ENCODE measurements at regions not wholly inside any gene's neighbourhood (a gene's known extent, or its start where the extent isn't known, plus 50 kb on each side); places are given as distances from the start of the nearest gene placed in this dataset.

DNA sequence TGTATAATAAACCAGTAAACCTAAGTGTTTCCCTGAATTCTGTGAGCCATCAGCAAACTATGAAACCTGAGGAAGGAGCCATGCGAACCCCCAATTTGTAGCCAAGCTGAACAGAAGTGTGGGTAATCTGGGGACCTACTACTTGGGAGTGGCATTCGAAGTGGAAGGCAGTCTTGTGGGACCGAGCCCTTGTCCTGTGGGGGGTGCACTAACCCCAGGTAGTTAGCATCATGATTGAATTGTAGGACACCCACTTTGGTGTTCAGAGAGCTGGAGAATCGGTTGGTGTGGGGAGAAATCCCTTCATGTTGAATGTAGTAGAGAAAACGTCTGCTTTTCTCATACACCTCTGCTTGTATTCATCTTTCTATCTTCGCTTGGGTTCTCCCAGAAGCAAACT lies 79.7 kb upstream of the CPHXL start:
- no peak overlapping the region for H3K4me3 ChIP-seq (ENCODE audit: low read length in 3 of 3)
- TF ChIP-seq, protein P1, sequence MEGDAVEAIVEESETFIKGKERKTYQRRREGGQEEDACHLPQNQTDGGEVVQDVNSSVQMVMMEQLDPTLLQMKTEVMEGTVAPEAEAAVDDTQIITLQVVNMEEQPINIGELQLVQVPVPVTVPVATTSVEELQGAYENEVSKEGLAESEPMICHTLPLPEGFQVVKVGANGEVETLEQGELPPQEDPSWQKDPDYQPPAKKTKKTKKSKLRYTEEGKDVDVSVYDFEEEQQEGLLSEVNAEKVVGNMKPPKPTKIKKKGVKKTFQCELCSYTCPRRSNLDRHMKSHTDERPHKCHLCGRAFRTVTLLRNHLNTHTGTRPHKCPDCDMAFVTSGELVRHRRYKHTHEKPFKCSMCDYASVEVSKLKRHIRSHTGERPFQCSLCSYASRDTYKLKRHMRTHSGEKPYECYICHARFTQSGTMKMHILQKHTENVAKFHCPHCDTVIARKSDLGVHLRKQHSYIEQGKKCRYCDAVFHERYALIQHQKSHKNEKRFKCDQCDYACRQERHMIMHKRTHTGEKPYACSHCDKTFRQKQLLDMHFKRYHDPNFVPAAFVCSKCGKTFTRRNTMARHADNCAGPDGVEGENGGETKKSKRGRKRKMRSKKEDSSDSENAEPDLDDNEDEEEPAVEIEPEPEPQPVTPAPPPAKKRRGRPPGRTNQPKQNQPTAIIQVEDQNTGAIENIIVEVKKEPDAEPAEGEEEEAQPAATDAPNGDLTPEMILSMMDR (IDR thresholded peaks at IDR 0.05; ENCODE audit: borderline replicate concordance, extremely low read depth, insufficient read depth), result no peak
- H3K9me3 ChIP-seq (ENCODE audit: control insufficient read depth in 2 of 3, insufficient read depth in 1 of 3, low read length in 3 of 3), result no peaks in the 10 kb centered on the region
- no peaks in the 10 kb centered on the region for H3K4me1 ChIP-seq (ENCODE audit: control insufficient read depth in 2 of 3, insufficient read depth in 2 of 3, low read depth in 1 of 3, low read length in 3 of 3)
- intact Hi-C loops (cut with DNase I), result no loop called here
- FAIRE-seq (no peak), DNase-seq (no peak)
- H3K36me3 ChIP-seq (ENCODE audit: control insufficient read depth in 2 of 3, insufficient read depth in 3 of 3, low read length in 3 of 3), result no peaks in the 10 kb centered on the region
- H3K9ac ChIP-seq (ENCODE audit: low read length in 3 of 3), result no peak overlapping the region
- no peaks in the 10 kb centered on the region for H3K27me3 ChIP-seq (ENCODE audit: control insufficient read depth, insufficient read depth, low read length)
- no peak overlapping the region for H3K27ac ChIP-seq (ENCODE audit: low read depth in 2 of 2, low read length in 2 of 2)

- Histone ChIP-seq H3K4me3 (ENCODE audit: low read length in 3 of 3) (no peak overlapping the region), H3K9ac (ENCODE audit: low read length in 3 of 3) (no peak overlapping the region), H3K27me3 (ENCODE audit: control insufficient read depth, insufficient read depth, low read length) (no peaks in the 10 kb centered on the region), H3K36me3 (ENCODE audit: control insufficient read depth in 2 of 3, insufficient read depth in 3 of 3, low read length in 3 of 3) (no peaks in the 10 kb centered on the region), H3K27ac (ENCODE audit: low read depth in 2 of 2, low read length in 2 of 2) (no peak overlapping the region), H3K4me1 (ENCODE audit: control insufficient read depth in 2 of 3, insufficient read depth in 2 of 3, low read depth in 1 of 3, low read length in 3 of 3) (no peaks in the 10 kb centered on the region), H3K9me3 (ENCODE audit: control insufficient read depth in 2 of 3, insufficient read depth in 1 of 3, low read length in 3 of 3) (no peaks in the 10 kb centered on the region)
- DNase-seq (no peak), FAIRE-seq (no peak)
- TF ChIP-seq, protein P1 (IDR thresholded peaks at IDR 0.05; ENCODE audit: borderline replicate concordance, extremely low read depth, insufficient read depth), result no peak
- intact Hi-C loops (cut with DNase I), result no loop called here
Observed at GRCh38 chr16:75806487-75806886, 80.2 kb upstream of the CPHXL start.

- Histone ChIP-seq H3K36me3 (ENCODE audit: control insufficient read depth in 2 of 3, insufficient read depth in 3 of 3, low read length in 3 of 3) (no peaks in the 10 kb centered on the region), H3K27ac (ENCODE audit: low read depth in 2 of 2, low read length in 2 of 2) (no peak overlapping the region), H3K4me1 (ENCODE audit: control insufficient read depth in 2 of 3, insufficient read depth in 2 of 3, low read depth in 1 of 3, low read length in 3 of 3) (no peaks in the 10 kb centered on the region), H3K9ac (ENCODE audit: low read length in 3 of 3) (no peak overlapping the region), H3K27me3 (ENCODE audit: control insufficient read depth, insufficient read depth, low read length) (no peaks in the 10 kb centered on the region), H3K4me3 (ENCODE audit: low read length in 3 of 3) (no peak overlapping the region), H3K9me3 (ENCODE audit: control insufficient read depth in 2 of 3, insufficient read depth in 1 of 3, low read length in 3 of 3) (no peaks in the 10 kb centered on the region)
- TF ChIP-seq, protein P1 (IDR thresholded peaks at IDR 0.05; ENCODE audit: borderline replicate concordance, extremely low read depth, insufficient read depth), result no peak
- intact Hi-C loops (cut with DNase I), result no loop called here
- FAIRE-seq (no peak), DNase-seq (no peak)
Observed at GRCh38 chr16:75810342-75810741, 84.1 kb upstream of the CPHXL start.

DNA sequence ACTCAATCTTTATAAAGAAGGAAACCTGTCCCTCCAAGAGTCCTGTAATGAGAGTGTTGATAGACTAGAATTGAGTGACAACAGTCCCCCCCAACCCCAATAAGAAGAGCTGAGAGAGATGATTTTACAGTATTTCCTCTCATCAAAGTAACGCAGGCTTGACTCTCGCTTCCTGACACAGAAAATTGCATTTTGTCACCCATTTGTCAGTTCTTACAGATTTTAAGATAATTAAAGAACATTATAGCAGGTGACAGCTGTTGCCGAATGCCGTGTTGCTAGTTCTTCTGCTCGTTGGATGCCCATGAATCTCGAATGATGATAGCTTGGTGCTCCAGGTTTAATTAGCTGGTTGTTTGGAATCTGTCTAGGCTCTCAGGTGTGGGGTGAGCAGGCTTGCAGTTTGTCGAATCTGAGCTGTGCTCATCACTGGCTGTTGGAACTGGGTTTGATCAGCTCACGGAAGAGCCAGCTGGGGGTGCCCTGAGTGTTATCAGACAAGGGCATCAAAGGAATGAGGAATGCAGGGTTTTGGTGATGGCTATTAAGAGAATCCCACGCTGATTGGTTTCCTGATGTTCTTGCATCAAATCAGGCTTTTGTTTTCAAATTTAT lies 84.8 kb upstream of the CPHXL start:
- Histone ChIP-seq H3K4me3 (ENCODE audit: low read length in 3 of 3) (no peak overlapping the region), H3K9me3 (ENCODE audit: control insufficient read depth in 2 of 3, insufficient read depth in 1 of 3, low read length in 3 of 3) (no peaks in the 10 kb centered on the region), H3K4me1 (ENCODE audit: control insufficient read depth in 2 of 3, insufficient read depth in 2 of 3, low read depth in 1 of 3, low read length in 3 of 3) (no peaks in the 10 kb centered on the region), H3K27me3 (ENCODE audit: control insufficient read depth, insufficient read depth, low read length) (no peaks in the 10 kb centered on the region), H3K27ac (ENCODE audit: low read depth in 2 of 2, low read length in 2 of 2) (no peak overlapping the region), H3K36me3 (ENCODE audit: control insufficient read depth in 2 of 3, insufficient read depth in 3 of 3, low read length in 3 of 3) (no peaks in the 10 kb centered on the region), H3K9ac (ENCODE audit: low read length in 3 of 3) (no peak overlapping the region)
- intact Hi-C loops (cut with DNase I), result no loop called here
- no peak for DNase-seq
- no peak for FAIRE-seq
- TF ChIP-seq, protein P1 (IDR thresholded peaks at IDR 0.05; ENCODE audit: borderline replicate concordance, extremely low read depth, insufficient read depth), result no peak

Measured in kidney (tissue), 13 donors.